Body of pancreas (tissue), 4 donors: ENCODE measurements at regions not wholly inside any gene's neighbourhood (a gene's known extent, or its start where the extent isn't known, plus 50 kb on each side); places are given as distances from the start of the nearest gene placed in this dataset.

Experiments used
- POLR2A ChIP-seq, 3 donors: fragments of 450-650 bp; IDR thresholded peaks; one replicate each; pipeline ENCODE4 v1.6.1; 2016; ENCODE audit warnings: antibody characterized with exemption in 3 of 3, mild to moderate bottlenecking in 2 of 3
- TF ChIP-seq, protein P1 (sequence below), 7 experiments: fragments of 450-650 bp in 4 of 7; fragments of 200-600 bp in 3 of 7; sonication (generic) in 3 of 7; IDR thresholded peaks; one replicate each; pipeline ENCODE4 v1.5.1; 2016 to 2019; ENCODE audit warnings: antibody characterized with exemption in 7 of 7

DNA sequence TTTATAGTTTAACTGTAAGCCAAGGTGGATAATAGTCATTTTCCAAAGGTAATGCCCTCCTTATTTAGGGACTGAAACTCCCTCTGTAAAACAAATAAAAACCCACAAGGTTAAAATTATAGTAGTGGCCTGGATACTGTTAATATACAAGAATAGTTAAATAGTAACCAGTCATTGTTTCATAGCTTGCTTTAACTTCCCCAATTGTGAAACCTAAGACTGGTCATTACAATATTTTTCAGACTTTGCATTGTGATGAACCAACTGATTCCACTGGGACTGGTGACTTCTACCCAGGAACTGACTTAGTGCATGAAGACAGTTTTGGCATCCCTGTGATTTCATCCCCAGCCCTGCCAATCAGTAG, 162.6 kb downstream of the SMC2 start:
- TF ChIP-seq, protein P1, sequence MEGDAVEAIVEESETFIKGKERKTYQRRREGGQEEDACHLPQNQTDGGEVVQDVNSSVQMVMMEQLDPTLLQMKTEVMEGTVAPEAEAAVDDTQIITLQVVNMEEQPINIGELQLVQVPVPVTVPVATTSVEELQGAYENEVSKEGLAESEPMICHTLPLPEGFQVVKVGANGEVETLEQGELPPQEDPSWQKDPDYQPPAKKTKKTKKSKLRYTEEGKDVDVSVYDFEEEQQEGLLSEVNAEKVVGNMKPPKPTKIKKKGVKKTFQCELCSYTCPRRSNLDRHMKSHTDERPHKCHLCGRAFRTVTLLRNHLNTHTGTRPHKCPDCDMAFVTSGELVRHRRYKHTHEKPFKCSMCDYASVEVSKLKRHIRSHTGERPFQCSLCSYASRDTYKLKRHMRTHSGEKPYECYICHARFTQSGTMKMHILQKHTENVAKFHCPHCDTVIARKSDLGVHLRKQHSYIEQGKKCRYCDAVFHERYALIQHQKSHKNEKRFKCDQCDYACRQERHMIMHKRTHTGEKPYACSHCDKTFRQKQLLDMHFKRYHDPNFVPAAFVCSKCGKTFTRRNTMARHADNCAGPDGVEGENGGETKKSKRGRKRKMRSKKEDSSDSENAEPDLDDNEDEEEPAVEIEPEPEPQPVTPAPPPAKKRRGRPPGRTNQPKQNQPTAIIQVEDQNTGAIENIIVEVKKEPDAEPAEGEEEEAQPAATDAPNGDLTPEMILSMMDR (IDR thresholded peaks at IDR 0.05) = no peak
- no peak for TF ChIP-seq POLR2A (IDR thresholded peaks at IDR 0.05)
